MCF 10A (cell line): ENCODE measurements at regions not wholly inside any gene's neighbourhood (a gene's known extent, or its start where the extent isn't known, plus 50 kb on each side); places are given as distances from the start of the nearest gene placed in this dataset.
"Not testable (repeated sequence)": the region's sequence is repeated elsewhere in the genome, so short reads cannot be mapped to it uniquely, and the experiment has no call there.

Source experiments
- BruUV-seq: library from RNA; stranded (reverse); fragments of 400-500 nt; replicated peaks from 2 replicates; lab custom pipeline; 2021; lab: Mats Ljungman, UMichigan
- CTCF ChIA-PET: fragments of 300-600 bp; sonication (Branson Sonifier 250); formaldehyde crosslinking; extraction: SDS; loops from one replicate; lab custom pipeline; 2021; ENCODE audit warnings: antibody characterized with exemption, inconsistent platforms; lab: Yijun Ruan, JAX
- POLR2A ChIA-PET: fragments of 300-600, 350-650 bp; sonication (Branson Sonifier 250); formaldehyde crosslinking; extraction: SDS; loops from one replicate; lab custom pipeline; 2020; ENCODE audit warnings: antibody characterized with exemption, inconsistent platforms; lab: Yijun Ruan, JAX
- DNase-seq: peaks from one replicate; pipeline ENCODE4 v3.0.0-alpha.2; 2018; ENCODE audit not compliant: unreplicated experiment
- H3K27ac Mint-ChIP-seq: one replicate; pipeline ENCODE4 v1.8.0; 2022; ENCODE audit warnings: mild to moderate bottlenecking, low read depth, mixed read lengths; ENCODE audit not compliant: unreplicated experiment
- H3K27me3 Mint-ChIP-seq: one replicate; pipeline ENCODE4 v1.8.0; 2022; ENCODE audit warnings: mixed read lengths; ENCODE audit not compliant: insufficient read depth, unreplicated experiment
- H3K36me3 Mint-ChIP-seq: one replicate; pipeline ENCODE4 v1.8.0; 2022; ENCODE audit warnings: mild to moderate bottlenecking, moderate library complexity, mixed read lengths; ENCODE audit not compliant: insufficient read depth, unreplicated experiment
- H3K4me1 Mint-ChIP-seq: one replicate; pipeline ENCODE4 v1.8.0; 2022; ENCODE audit warnings: mixed read lengths; ENCODE audit not compliant: insufficient read depth, unreplicated experiment
- H3K4me3 Mint-ChIP-seq: one replicate; pipeline ENCODE4 v1.8.0; 2022; ENCODE audit warnings: mild to moderate bottlenecking, moderate library complexity, mixed read lengths; ENCODE audit not compliant: unreplicated experiment
- H3K9me3 Mint-ChIP-seq: one replicate; pipeline ENCODE4 v1.8.0; 2022; ENCODE audit warnings: mixed read lengths; ENCODE audit not compliant: unreplicated experiment
- CTCF ChIP-seq: fragments of 200-600 bp; IDR thresholded peaks from one replicate; pipeline ENCODE4 v1.8.0; 2022; ENCODE audit warnings: antibody characterized with exemption, mild to moderate bottlenecking; ENCODE audit not compliant: unreplicated experiment
- intact Hi-C: fragments of 100-400 bp; cut with micrococcal nuclease; formaldehyde crosslinking; loops from 2 replicates; pipeline ENCODE4 v1.14.1; 2022

- no peaks in the 10 kb centered on the region for H3K36me3 Mint-ChIP-seq
- no peaks in the 10 kb centered on the region for H3K4me1 Mint-ChIP-seq
- no peak overlapping the region for H3K4me3 Mint-ChIP-seq
- H3K9me3 Mint-ChIP-seq, result peaks cover 18% of the 10 kb centered on the region
- H3K27me3 Mint-ChIP-seq, result peaks cover 12% of the 10 kb centered on the region
- CTCF ChIA-PET, result no interaction called here
- POLR2A ChIA-PET, result no interaction called here
- BruUV-seq, result no TSS peak
- intact Hi-C loops, result no loop called here
- H3K27ac Mint-ChIP-seq, result no peak overlapping the region
- no peak for TF ChIP-seq CTCF
- no peak for DNase-seq
Measured at GRCh38 chrX:97909245-97909644, 1025.5 kb downstream of the RPA4 start.

DNA sequence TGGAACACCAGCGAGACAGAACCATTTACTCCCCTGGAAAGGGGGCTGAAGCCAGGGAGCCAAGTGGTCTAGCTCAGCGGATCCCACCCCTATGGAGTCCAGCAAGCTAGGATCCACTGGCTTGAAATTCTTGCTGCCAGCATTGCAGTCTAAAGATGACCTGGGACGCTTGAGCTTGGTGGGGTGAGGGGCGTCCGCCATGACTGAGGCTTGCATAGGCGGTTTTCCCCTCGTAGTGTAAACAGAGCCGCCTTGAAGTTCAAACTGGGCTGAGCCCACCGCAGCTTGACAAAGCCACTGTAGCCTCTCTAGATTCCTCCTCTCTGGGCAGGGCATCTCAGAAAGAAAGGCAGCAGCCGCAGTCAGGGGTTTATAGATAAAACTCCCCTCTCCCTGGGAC is 1031.7 kb downstream of the RPA4 start:
- H3K27ac Mint-ChIP-seq, DNase-seq, POLR2A ChIA-PET, CTCF ChIA-PET, H3K4me1 Mint-ChIP-seq, intact Hi-C loops, H3K4me3 Mint-ChIP-seq, BruUV-seq, H3K36me3 Mint-ChIP-seq: not testable (repeated sequence)
- Mint-ChIP-seq H3K27me3 (peaks cover 43% of the 10 kb centered on the region), H3K9me3 (peaks cover 11% of the 10 kb centered on the region)

- H3K36me3 Mint-ChIP-seq, BruUV-seq, CTCF ChIA-PET, intact Hi-C loops, DNase-seq, H3K9me3 Mint-ChIP-seq, H3K4me3 Mint-ChIP-seq, H3K27ac Mint-ChIP-seq, H3K4me1 Mint-ChIP-seq, POLR2A ChIA-PET: not testable (repeated sequence)
- H3K27me3 Mint-ChIP-seq, result peaks cover 75% of the 10 kb centered on the region
Measured at GRCh38 chrX:97921223-97921622, 1037.5 kb downstream of the RPA4 start.

DNA sequence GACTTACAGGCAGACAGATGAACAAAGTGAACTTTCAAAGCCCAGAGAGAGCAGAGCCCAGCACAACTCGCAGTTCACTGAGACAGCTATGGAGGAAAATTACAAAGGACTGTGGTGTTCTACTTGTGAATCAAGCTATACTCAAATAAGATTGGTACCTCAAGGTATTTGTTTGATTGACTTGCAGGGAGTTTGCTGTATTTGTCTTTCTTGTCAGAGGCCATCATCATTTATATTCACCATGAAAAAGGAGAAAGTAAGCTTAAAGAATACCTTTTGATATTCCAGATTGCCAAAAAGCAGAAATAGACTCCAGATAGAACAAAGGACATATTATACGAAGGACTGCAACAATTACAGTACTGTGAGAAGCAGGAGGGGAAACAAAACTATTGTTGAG is 1047.9 kb downstream of the RPA4 start:
- CTCF ChIA-PET, result interaction anchor here (0.6 kb wide), 1 partner anchor 31 kb away, joined by 4 read pairs; no protein-coding TSS in a partner anchor
- no peaks in the 10 kb centered on the region for H3K4me1 Mint-ChIP-seq
- POLR2A ChIA-PET, result no interaction called here
- peaks cover 72% of the 10 kb centered on the region for H3K27me3 Mint-ChIP-seq
- DNase-seq, result no peak
- H3K27ac Mint-ChIP-seq, result no peak overlapping the region
- BruUV-seq, result no TSS peak
- intact Hi-C loops, result no loop called here
- no peaks in the 10 kb centered on the region for H3K36me3 Mint-ChIP-seq
- H3K4me3 Mint-ChIP-seq, result no peak overlapping the region
- no peak for TF ChIP-seq CTCF
- H3K9me3 Mint-ChIP-seq, result no peaks in the 10 kb centered on the region

GRCh38 chrX:97936296-97936695 is 1052.6 kb downstream of the RPA4 start:
- H3K4me3 Mint-ChIP-seq, result no peak overlapping the region
- no TSS peak for BruUV-seq
- H3K9me3 Mint-ChIP-seq, result no peaks in the 10 kb centered on the region
- no peak for TF ChIP-seq CTCF
- H3K4me1 Mint-ChIP-seq, result no peaks in the 10 kb centered on the region
- ChIA-PET CTCF (no interaction called here), POLR2A (no interaction called here)
- DNase-seq, result no peak
- no peaks in the 10 kb centered on the region for H3K36me3 Mint-ChIP-seq
- no peak overlapping the region for H3K27ac Mint-ChIP-seq
- intact Hi-C loops, result no loop called here
- peaks cover 78% of the 10 kb centered on the region for H3K27me3 Mint-ChIP-seq
